GM23338 (cell line): ENCODE measurements at regions not wholly inside any gene's neighbourhood (a gene's known extent, or its start where the extent isn't known, plus 50 kb on each side); places are given as distances from the start of the nearest gene placed in this dataset.

Source experiments
- ATAC-seq: fragments of 200-7000 bp; cut with Tn5 transposase; 3 replicates; pipeline ENCODE4 v1.9.1; 2020
- DNase-seq: peaks from one replicate; pipeline ENCODE4 v3.0.0-alpha.2; 2015; ENCODE audit warnings: low spot score
- H2AFZ ChIP-seq: fragments of 200-600 bp; sonication (generic); 2 replicates; pipeline ENCODE4 v1.8.0; 2016; ENCODE audit warnings: antibody characterized with exemption, mild to moderate bottlenecking, moderate library complexity
- H3F3A ChIP-seq: fragments of 200-600 bp; sonication (generic); replicated peaks from 2 replicates; pipeline ENCODE4 v1.8.0; 2017; ENCODE audit warnings: antibody characterized with exemption, mixed run types, low read depth
- H3K27ac ChIP-seq: fragments of 200-600 bp; sonication (generic); 2 replicates; pipeline ENCODE4 v1.6.1; 2016; ENCODE audit warnings: low read depth
- H3K27me3 ChIP-seq: fragments of 200-600 bp; sonication (generic); 2 replicates; pipeline ENCODE4 v1.8.0; 2016; ENCODE audit warnings: mild to moderate bottlenecking, mixed run types, moderate library complexity; ENCODE audit not compliant: insufficient read depth
- H3K36me3 ChIP-seq: fragments of 200-600 bp; sonication (generic); 2 replicates; pipeline ENCODE4 v1.8.0; 2016; ENCODE audit warnings: mild to moderate bottlenecking; ENCODE audit not compliant: insufficient read depth
- H3K4me1 ChIP-seq: fragments of 200-600 bp; sonication (generic); 2 replicates; pipeline ENCODE4 v1.8.0; 2016; ENCODE audit warnings: mild to moderate bottlenecking, moderate library complexity; ENCODE audit not compliant: insufficient read depth
- H3K4me2 ChIP-seq: fragments of 200-600 bp; sonication (generic); 2 replicates; pipeline ENCODE4 v1.7.1; 2017; ENCODE audit warnings: mixed run types
- H3K4me3 ChIP-seq: fragments of 200-600 bp; sonication (generic); 2 replicates; pipeline ENCODE4 v1.6.1; 2016; ENCODE audit warnings: mixed run types
- H3K79me2 ChIP-seq: fragments of 200-600 bp; sonication (generic); replicated peaks from 2 replicates; pipeline ENCODE4 v1.8.0; 2017; ENCODE audit warnings: mild to moderate bottlenecking; ENCODE audit not compliant: insufficient read depth
- H3K9me2 ChIP-seq: fragments of 200-600 bp; sonication (generic); 2 replicates; pipeline ENCODE4 v1.8.0; 2017; ENCODE audit not compliant: insufficient read depth
- H4K20me1 ChIP-seq: fragments of 200-600 bp; sonication (generic); replicated peaks from 2 replicates; pipeline ENCODE4 v1.8.0; 2017; ENCODE audit warnings: mild to moderate bottlenecking; ENCODE audit not compliant: insufficient read depth
- H3K27ac Mint-ChIP-seq: 2 replicates; pipeline ENCODE4 v1.8.0; 2020; ENCODE audit warnings: inconsistent platforms, mild to moderate bottlenecking, moderate library complexity, mixed read lengths
- H3K27me3 Mint-ChIP-seq: 3 replicates; pipeline ENCODE4 v1.8.0; 2022; ENCODE audit warnings: low read depth, mild to moderate bottlenecking, moderate library complexity, mixed read lengths, inconsistent platforms; ENCODE audit not compliant: insufficient read depth, poor library complexity
- H3K36me3 Mint-ChIP-seq: 3 replicates; pipeline ENCODE4 v1.8.0; 2021; ENCODE audit warnings: low read depth, mild to moderate bottlenecking, inconsistent platforms, moderate library complexity, mixed read lengths
- H3K4me1 Mint-ChIP-seq: 3 replicates; pipeline ENCODE4 v1.8.0; 2020; ENCODE audit warnings: mild to moderate bottlenecking, inconsistent platforms, mixed read lengths
- H3K4me3 Mint-ChIP-seq: 3 replicates; pipeline ENCODE4 v1.8.0; 2021; ENCODE audit warnings: moderate library complexity, mild to moderate bottlenecking, inconsistent platforms, mixed read lengths
- H3K9me3 Mint-ChIP-seq: 3 replicates; pipeline ENCODE4 v1.8.0; 2020; ENCODE audit warnings: moderate library complexity, mild to moderate bottlenecking, inconsistent platforms, mixed read lengths
- CREB1 ChIP-seq: fragments of 250-450 bp; sonication (Bioruptor Pico); IDR thresholded peaks from 2 replicates; pipeline ENCODE4 v1.5.0; 2020; ENCODE audit warnings: low read depth, mild to moderate bottlenecking, moderate library complexity
- EZH2 ChIP-seq: fragments of 200-600 bp; sonication (generic); IDR thresholded peaks from one replicate; pipeline ENCODE4 v1.8.0; 2017; ENCODE audit warnings: antibody characterized with exemption, mild to moderate bottlenecking, low read depth; ENCODE audit not compliant: unreplicated experiment
- EZH2phosphoT487 ChIP-seq: fragments of 200-600 bp; sonication (generic); IDR thresholded peaks from one replicate; pipeline ENCODE4 v1.8.1; 2018; ENCODE audit warnings: antibody characterized with exemption; ENCODE audit not compliant: unreplicated experiment
- JUNB ChIP-seq: IDR thresholded peaks from one replicate; pipeline ENCODE4 v1.6.1; 2016; ENCODE audit warnings: antibody characterized with exemption; ENCODE audit not compliant: unreplicated experiment
- NANOG ChIP-seq: IDR thresholded peaks from 2 replicates; pipeline ENCODE4 v1.6.1; 2016; ENCODE audit warnings: antibody characterized with exemption, borderline replicate concordance
- POLR2AphosphoS5 ChIP-seq: IDR thresholded peaks from 2 replicates; pipeline ENCODE4 v1.6.1; 2016; ENCODE audit warnings: antibody characterized with exemption, low read depth
- STAT1 ChIP-seq: IDR thresholded peaks from one replicate; pipeline ENCODE4 v1.6.1; 2016; ENCODE audit warnings: antibody characterized with exemption; ENCODE audit not compliant: unreplicated experiment
- ZNF114 ChIP-seq: fragments of 250-450 bp; sonication (Bioruptor Pico); IDR thresholded peaks from 2 replicates; pipeline ENCODE4 v1.5.0; 2020; ENCODE audit warnings: mild to moderate bottlenecking, moderate library complexity
- ZNF331 ChIP-seq: fragments of 250-450 bp; sonication (Bioruptor Pico); IDR thresholded peaks from 2 replicates; pipeline ENCODE4 v1.5.0; 2020; ENCODE audit warnings: low read depth, mild to moderate bottlenecking, moderate library complexity
- TF ChIP-seq, protein P1 (sequence below): IDR thresholded peaks from one replicate; pipeline ENCODE4 v1.6.1; 2018; ENCODE audit warnings: antibody characterized with exemption; ENCODE audit not compliant: unreplicated experiment
- TF ChIP-seq, protein P2 (sequence below), 2 experiments: fragments of 200-600 bp in 1 of 2; sonication (generic) in 1 of 2; conservative IDR thresholded peaks; 2 replicates each; pipeline versions ENCODE4 v1.5.1 to v1.6.1; 2016 to 2017; ENCODE audit warnings: antibody characterized with exemption in 2 of 2, low read depth in 2 of 2, mild to moderate bottlenecking in 2 of 2, moderate library complexity in 1 of 2
- TF ChIP-seq, protein P3 (sequence below): fragments of 250-450 bp; sonication (Bioruptor Pico); IDR thresholded peaks from 2 replicates; pipeline ENCODE4 v1.5.0; 2020; ENCODE audit warnings: mild to moderate bottlenecking, moderate library complexity
- TF ChIP-seq, protein P4 (sequence below): IDR thresholded peaks from 2 replicates; pipeline ENCODE4 v1.6.1; 2016; ENCODE audit warnings: antibody characterized with exemption

DNA sequence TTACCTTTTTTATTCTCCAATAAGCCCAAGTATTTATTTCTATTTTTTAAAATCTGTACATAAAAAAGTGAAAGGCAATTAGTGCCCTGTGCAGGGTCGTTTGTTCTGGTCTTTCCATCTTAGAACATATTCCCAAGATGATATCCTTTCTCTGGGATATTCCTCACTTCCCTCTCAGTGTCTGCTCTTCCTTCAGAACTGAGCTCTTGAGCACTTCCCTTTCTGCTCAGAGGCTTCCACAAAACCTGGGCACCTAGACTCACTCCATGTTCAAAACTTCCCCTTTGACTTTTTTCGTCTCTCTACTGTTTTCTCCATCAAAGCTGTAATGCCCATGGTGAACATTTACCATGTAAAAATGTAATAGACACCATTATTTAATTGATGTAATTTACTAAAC, 296.5 kb upstream of the TCF4 start:
- no peak overlapping the region for H3K4me2 ChIP-seq
- Mint-ChIP-seq H3K27ac (no peak overlapping the region), H3K27me3 (no peaks in the 10 kb centered on the region), H3K36me3 (no peaks in the 10 kb centered on the region), H3K4me3 (no peak overlapping the region), H3K4me1 (no peaks in the 10 kb centered on the region), H3K9me3 (peaks cover 10% of the 10 kb centered on the region; the same call in 2 of the 3 replicates)
- no peaks in the 10 kb centered on the region for H3K9me2 ChIP-seq
- H2AFZ ChIP-seq, result no peak overlapping the region
- no peak for DNase-seq
- H3K79me2 ChIP-seq, result no peaks in the 10 kb centered on the region
- H3K27ac ChIP-seq, result no peak overlapping the region
- TF ChIP-seq, protein P1, sequence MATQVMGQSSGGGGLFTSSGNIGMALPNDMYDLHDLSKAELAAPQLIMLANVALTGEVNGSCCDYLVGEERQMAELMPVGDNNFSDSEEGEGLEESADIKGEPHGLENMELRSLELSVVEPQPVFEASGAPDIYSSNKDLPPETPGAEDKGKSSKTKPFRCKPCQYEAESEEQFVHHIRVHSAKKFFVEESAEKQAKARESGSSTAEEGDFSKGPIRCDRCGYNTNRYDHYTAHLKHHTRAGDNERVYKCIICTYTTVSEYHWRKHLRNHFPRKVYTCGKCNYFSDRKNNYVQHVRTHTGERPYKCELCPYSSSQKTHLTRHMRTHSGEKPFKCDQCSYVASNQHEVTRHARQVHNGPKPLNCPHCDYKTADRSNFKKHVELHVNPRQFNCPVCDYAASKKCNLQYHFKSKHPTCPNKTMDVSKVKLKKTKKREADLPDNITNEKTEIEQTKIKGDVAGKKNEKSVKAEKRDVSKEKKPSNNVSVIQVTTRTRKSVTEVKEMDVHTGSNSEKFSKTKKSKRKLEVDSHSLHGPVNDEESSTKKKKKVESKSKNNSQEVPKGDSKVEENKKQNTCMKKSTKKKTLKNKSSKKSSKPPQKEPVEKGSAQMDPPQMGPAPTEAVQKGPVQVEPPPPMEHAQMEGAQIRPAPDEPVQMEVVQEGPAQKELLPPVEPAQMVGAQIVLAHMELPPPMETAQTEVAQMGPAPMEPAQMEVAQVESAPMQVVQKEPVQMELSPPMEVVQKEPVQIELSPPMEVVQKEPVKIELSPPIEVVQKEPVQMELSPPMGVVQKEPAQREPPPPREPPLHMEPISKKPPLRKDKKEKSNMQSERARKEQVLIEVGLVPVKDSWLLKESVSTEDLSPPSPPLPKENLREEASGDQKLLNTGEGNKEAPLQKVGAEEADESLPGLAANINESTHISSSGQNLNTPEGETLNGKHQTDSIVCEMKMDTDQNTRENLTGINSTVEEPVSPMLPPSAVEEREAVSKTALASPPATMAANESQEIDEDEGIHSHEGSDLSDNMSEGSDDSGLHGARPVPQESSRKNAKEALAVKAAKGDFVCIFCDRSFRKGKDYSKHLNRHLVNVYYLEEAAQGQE, result no peak
- TF ChIP-seq, protein P2, sequence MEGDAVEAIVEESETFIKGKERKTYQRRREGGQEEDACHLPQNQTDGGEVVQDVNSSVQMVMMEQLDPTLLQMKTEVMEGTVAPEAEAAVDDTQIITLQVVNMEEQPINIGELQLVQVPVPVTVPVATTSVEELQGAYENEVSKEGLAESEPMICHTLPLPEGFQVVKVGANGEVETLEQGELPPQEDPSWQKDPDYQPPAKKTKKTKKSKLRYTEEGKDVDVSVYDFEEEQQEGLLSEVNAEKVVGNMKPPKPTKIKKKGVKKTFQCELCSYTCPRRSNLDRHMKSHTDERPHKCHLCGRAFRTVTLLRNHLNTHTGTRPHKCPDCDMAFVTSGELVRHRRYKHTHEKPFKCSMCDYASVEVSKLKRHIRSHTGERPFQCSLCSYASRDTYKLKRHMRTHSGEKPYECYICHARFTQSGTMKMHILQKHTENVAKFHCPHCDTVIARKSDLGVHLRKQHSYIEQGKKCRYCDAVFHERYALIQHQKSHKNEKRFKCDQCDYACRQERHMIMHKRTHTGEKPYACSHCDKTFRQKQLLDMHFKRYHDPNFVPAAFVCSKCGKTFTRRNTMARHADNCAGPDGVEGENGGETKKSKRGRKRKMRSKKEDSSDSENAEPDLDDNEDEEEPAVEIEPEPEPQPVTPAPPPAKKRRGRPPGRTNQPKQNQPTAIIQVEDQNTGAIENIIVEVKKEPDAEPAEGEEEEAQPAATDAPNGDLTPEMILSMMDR (conservative IDR thresholded peaks at IDR 0.05; ENCODE audit: low read depth in 2 of 2), result no peak
- TF ChIP-seq STAT1 (no peak), ZNF114 (no peak), POLR2AphosphoS5 (no peak), JUNB (no peak), NANOG (no peak), CREB1 (no peak), ZNF331 (CRISPR knock-in tag) (no peak), EZH2phosphoT487 (no peak), EZH2 (no peak)
- TF ChIP-seq, protein P3, sequence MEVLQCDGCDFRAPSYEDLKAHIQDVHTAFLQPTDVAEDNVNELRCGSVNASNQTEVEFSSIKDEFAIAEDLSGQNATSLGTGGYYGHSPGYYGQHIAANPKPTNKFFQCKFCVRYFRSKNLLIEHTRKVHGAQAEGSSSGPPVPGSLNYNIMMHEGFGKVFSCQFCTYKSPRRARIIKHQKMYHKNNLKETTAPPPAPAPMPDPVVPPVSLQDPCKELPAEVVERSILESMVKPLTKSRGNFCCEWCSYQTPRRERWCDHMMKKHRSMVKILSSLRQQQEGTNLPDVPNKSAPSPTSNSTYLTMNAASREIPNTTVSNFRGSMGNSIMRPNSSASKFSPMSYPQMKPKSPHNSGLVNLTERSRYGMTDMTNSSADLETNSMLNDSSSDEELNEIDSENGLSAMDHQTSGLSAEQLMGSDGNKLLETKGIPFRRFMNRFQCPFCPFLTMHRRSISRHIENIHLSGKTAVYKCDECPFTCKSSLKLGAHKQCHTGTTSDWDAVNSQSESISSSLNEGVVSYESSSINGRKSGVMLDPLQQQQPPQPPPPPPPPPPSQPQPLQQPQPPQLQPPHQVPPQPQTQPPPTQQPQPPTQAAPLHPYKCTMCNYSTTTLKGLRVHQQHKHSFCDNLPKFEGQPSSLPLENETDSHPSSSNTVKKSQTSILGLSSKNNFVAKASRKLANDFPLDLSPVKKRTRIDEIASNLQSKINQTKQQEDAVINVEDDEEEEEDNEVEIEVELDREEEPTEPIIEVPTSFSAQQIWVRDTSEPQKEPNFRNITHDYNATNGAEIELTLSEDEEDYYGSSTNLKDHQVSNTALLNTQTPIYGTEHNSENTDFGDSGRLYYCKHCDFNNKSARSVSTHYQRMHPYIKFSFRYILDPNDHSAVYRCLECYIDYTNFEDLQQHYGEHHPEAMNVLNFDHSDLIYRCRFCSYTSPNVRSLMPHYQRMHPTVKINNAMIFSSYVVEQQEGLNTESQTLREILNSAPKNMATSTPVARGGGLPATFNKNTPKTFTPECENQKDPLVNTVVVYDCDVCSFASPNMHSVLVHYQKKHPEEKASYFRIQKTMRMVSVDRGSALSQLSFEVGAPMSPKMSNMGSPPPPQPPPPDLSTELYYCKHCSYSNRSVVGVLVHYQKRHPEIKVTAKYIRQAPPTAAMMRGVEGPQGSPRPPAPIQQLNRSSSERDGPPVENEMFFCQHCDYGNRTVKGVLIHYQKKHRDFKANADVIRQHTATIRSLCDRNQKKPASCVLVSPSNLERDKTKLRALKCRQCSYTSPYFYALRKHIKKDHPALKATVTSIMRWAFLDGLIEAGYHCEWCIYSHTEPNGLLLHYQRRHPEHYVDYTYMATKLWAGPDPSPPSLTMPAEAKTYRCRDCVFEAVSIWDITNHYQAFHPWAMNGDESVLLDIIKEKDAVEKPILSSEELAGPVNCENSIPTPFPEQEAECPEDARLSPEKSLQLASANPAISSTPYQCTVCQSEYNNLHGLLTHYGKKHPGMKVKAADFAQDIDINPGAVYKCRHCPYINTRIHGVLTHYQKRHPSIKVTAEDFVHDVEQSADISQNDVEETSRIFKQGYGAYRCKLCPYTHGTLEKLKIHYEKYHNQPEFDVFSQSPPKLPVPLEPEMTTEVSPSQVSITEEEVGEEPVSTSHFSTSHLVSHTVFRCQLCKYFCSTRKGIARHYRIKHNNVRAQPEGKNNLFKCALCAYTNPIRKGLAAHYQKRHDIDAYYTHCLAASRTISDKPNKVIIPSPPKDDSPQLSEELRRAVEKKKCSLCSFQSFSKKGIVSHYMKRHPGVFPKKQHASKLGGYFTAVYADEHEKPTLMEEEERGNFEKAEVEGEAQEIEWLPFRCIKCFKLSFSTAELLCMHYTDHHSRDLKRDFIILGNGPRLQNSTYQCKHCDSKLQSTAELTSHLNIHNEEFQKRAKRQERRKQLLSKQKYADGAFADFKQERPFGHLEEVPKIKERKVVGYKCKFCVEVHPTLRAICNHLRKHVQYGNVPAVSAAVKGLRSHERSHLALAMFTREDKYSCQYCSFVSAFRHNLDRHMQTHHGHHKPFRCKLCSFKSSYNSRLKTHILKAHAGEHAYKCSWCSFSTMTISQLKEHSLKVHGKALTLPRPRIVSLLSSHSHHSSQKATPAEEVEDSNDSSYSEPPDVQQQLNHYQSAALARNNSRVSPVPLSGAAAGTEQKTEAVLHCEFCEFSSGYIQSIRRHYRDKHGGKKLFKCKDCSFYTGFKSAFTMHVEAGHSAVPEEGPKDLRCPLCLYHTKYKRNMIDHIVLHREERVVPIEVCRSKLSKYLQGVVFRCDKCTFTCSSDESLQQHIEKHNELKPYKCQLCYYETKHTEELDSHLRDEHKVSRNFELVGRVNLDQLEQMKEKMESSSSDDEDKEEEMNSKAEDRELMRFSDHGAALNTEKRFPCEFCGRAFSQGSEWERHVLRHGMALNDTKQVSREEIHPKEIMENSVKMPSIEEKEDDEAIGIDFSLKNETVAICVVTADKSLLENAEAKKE (CRISPR knock-in tag), result no peak
- TF ChIP-seq, protein P4, sequence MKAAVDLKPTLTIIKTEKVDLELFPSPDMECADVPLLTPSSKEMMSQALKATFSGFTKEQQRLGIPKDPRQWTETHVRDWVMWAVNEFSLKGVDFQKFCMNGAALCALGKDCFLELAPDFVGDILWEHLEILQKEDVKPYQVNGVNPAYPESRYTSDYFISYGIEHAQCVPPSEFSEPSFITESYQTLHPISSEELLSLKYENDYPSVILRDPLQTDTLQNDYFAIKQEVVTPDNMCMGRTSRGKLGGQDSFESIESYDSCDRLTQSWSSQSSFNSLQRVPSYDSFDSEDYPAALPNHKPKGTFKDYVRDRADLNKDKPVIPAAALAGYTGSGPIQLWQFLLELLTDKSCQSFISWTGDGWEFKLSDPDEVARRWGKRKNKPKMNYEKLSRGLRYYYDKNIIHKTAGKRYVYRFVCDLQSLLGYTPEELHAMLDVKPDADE, result no peak
- H3F3A ChIP-seq, result no peaks in the 10 kb centered on the region
- H3K27me3 ChIP-seq, result no peaks in the 10 kb centered on the region
- no peak for ATAC-seq
- H4K20me1 ChIP-seq, result no peaks in the 10 kb centered on the region
- H3K4me3 ChIP-seq, result no peak overlapping the region
- H3K4me1 ChIP-seq, result no peaks in the 10 kb centered on the region
- H3K36me3 ChIP-seq, result no peaks in the 10 kb centered on the region
